IMR-90 (cell line): ENCODE measurements at regions not wholly inside any gene's neighbourhood (a gene's known extent, or its start where the extent isn't known, plus 50 kb on each side); places are given as distances from the start of the nearest gene placed in this dataset.

ENCODE experiments used
- ATAC-seq: fragments of 200-7000 bp; cut with Tn5 transposase; 2 replicates; pipeline ENCODE4 v1.9.1; 2020; ENCODE audit warnings: low read depth, mild to moderate bottlenecking, moderate library complexity
- BruUV-seq: library from RNA; stranded (reverse); fragments of 400-500 nt; replicated peaks from 2 replicates; lab custom pipeline; 2021; lab: Mats Ljungman, UMichigan
- CTCF ChIA-PET: fragments of 300-600 bp; formaldehyde crosslinking; extraction: SDS; loops from one replicate; lab custom pipeline; 2021; ENCODE audit warnings: antibody characterized with exemption; lab: Yijun Ruan, JAX
- POLR2A ChIA-PET: fragments of 300-600 bp; sonication (Branson Sonifier 250); formaldehyde crosslinking; loops from one replicate; lab custom pipeline; 2022; ENCODE audit warnings: antibody characterized with exemption; ENCODE audit not compliant: unreplicated experiment; lab: Charles Lee
- DNase-seq: peaks from one replicate; pipeline ENCODE4 v3.0.0; 2013
- H2AFZ ChIP-seq: replicated peaks from 2 replicates; pipeline ENCODE3; 2013; ENCODE audit warnings: low read length, mild to moderate bottlenecking; ENCODE audit not compliant: poor library complexity
- H2AK5ac ChIP-seq: 2 replicates; pipeline ENCODE4 v1.6.1; 2013; ENCODE audit warnings: low read depth, low read length, inconsistent platforms
- H2AK9ac ChIP-seq: replicated peaks from 2 replicates; pipeline ENCODE3; 2013; ENCODE audit warnings: mild to moderate bottlenecking, low read depth, low read length, moderate library complexity; ENCODE audit not compliant: poor library complexity
- H2BK120ac ChIP-seq: 2 replicates; pipeline ENCODE4 v1.6.1; 2013; ENCODE audit warnings: low read depth, low read length, inconsistent platforms
- H2BK15ac ChIP-seq: 3 replicates; pipeline ENCODE4 v1.6.1; 2013; ENCODE audit warnings: low read depth, low read length, inconsistent platforms
- H2BK20ac ChIP-seq: 2 replicates; pipeline ENCODE4 v1.6.1; 2013; ENCODE audit warnings: low read depth, mild to moderate bottlenecking, inconsistent platforms, low read length, moderate library complexity
- H2BK5ac ChIP-seq: 2 replicates; pipeline ENCODE4 v1.6.1; 2013; ENCODE audit warnings: mild to moderate bottlenecking, low read depth, low read length, inconsistent platforms; ENCODE audit not compliant: poor library complexity, severe bottlenecking
- H3K14ac ChIP-seq: replicated peaks from 2 replicates; pipeline ENCODE4 v1.6.1; 2013; ENCODE audit warnings: low read depth, low read length, inconsistent platforms
- H3K18ac ChIP-seq: 2 replicates; pipeline ENCODE4 v1.6.1; 2013; ENCODE audit warnings: low read depth, low read length, control low read depth
- H3K23ac ChIP-seq: 2 replicates; pipeline ENCODE4 v1.6.1; 2013; ENCODE audit warnings: low read depth, low read length, inconsistent platforms
- H3K27ac ChIP-seq: 2 replicates; pipeline ENCODE4 v1.5.1; 2013; ENCODE audit warnings: mild to moderate bottlenecking, control low read depth, low read length; ENCODE audit not compliant: insufficient read depth
- H3K27me3 ChIP-seq: 2 replicates; pipeline ENCODE4 v1.6.1; 2013; ENCODE audit warnings: low read length; ENCODE audit not compliant: control insufficient read depth, insufficient read depth
- H3K36me3 ChIP-seq: 2 replicates; pipeline ENCODE4 v1.6.1; 2013; ENCODE audit warnings: low read length, mixed read lengths; ENCODE audit not compliant: control insufficient read depth, insufficient read depth
- H3K4ac ChIP-seq: 2 replicates; pipeline ENCODE4 v1.6.1; 2013; ENCODE audit warnings: low read depth, low read length, inconsistent platforms
- H3K4me1 ChIP-seq: 2 replicates; pipeline ENCODE4 v1.6.1; 2013; ENCODE audit warnings: low read length, mixed read lengths; ENCODE audit not compliant: control insufficient read depth, insufficient read depth
- H3K4me2 ChIP-seq: 2 replicates; pipeline ENCODE4 v1.6.1; 2013; ENCODE audit warnings: low read depth, mild to moderate bottlenecking, control low read depth, low read length, moderate library complexity
- H3K4me3 ChIP-seq: 2 replicates; pipeline ENCODE4 v1.5.1; 2013; ENCODE audit warnings: low read depth, mild to moderate bottlenecking, control low read depth, low read length, moderate library complexity; ENCODE audit not compliant: insufficient read depth
- H3K56ac ChIP-seq: 2 replicates; pipeline ENCODE4 v1.6.1; 2013; ENCODE audit warnings: low read length, inconsistent platforms; ENCODE audit not compliant: insufficient read depth; ENCODE audit errors: extremely low read depth
- H3K79me1 ChIP-seq, 2 experiments: 2 replicates each; pipeline ENCODE4 v1.6.1; 2013; ENCODE audit warnings: low read length in 2 of 2, inconsistent platforms in 1 of 2, low read depth in 1 of 2
- H3K9ac ChIP-seq: 2 replicates; pipeline ENCODE4 v1.6.1; 2013; ENCODE audit warnings: low read depth, low read length, control low read depth
- H3K9me1 ChIP-seq: 2 replicates; pipeline ENCODE4 v1.6.1; 2013; ENCODE audit warnings: low read length, inconsistent platforms; ENCODE audit not compliant: insufficient read depth
- H3K9me3 ChIP-seq: 2 replicates; pipeline ENCODE4 v1.6.1; 2013; ENCODE audit warnings: low read length; ENCODE audit not compliant: control insufficient read depth, insufficient read depth
- H4K20me1 ChIP-seq: 2 replicates; pipeline ENCODE4 v1.6.1; 2013; ENCODE audit warnings: low read length, inconsistent platforms; ENCODE audit not compliant: insufficient read depth
- H4K5ac ChIP-seq: 2 replicates; pipeline ENCODE4 v1.6.1; 2013; ENCODE audit warnings: mild to moderate bottlenecking, low read depth, low read length, control low read depth
- H4K8ac ChIP-seq, 2 experiments: 2 replicates each; pipeline ENCODE4 v1.6.1; 2013; ENCODE audit warnings: low read depth in 2 of 2, low read length in 2 of 2, control low read depth in 1 of 2, inconsistent platforms in 1 of 2
- H4K91ac ChIP-seq: 2 replicates; pipeline ENCODE4 v1.6.1; 2013; ENCODE audit warnings: low read depth, low read length, inconsistent platforms; ENCODE audit not compliant: insufficient read depth
- CEBPB ChIP-seq: IDR thresholded peaks from 2 replicates; pipeline ENCODE4 v1.6.1; 2012; ENCODE audit warnings: low read depth, low read length, improper control_type of control experiment
- CHD1 ChIP-seq: IDR thresholded peaks from 2 replicates; pipeline ENCODE4 v1.6.1; 2012; ENCODE audit warnings: low read depth, low read length, improper control_type of control experiment
- FOS ChIP-seq: fragments of 150-350 bp; IDR thresholded peaks from 2 replicates; pipeline ENCODE4 v1.6.1; 2016; ENCODE audit warnings: low read depth, low read length
- MAFK ChIP-seq: IDR thresholded peaks from 2 replicates; pipeline ENCODE4 v1.6.1; 2012; ENCODE audit warnings: low read depth, low read length, improper control_type of control experiment
- MAZ ChIP-seq: IDR thresholded peaks from 2 replicates; pipeline ENCODE4 v1.6.1; 2012; ENCODE audit warnings: low read depth, mild to moderate bottlenecking, low read length, improper control_type of control experiment, moderate library complexity, borderline replicate concordance
- MXI1 ChIP-seq: IDR thresholded peaks from 2 replicates; pipeline ENCODE4 v1.6.1; 2012; ENCODE audit warnings: low read depth, mild to moderate bottlenecking, low read length, moderate library complexity, borderline replicate concordance
- POLR2A ChIP-seq: IDR thresholded peaks from 2 replicates; pipeline ENCODE4 v1.6.1; 2012; ENCODE audit warnings: mild to moderate bottlenecking, low read depth, low read length
- RCOR1 ChIP-seq: IDR thresholded peaks from 2 replicates; pipeline ENCODE4 v1.6.1; 2012; ENCODE audit warnings: mild to moderate bottlenecking, low read length, improper control_type of control experiment; ENCODE audit not compliant: insufficient replicate concordance
- SMC3 ChIP-seq: fragments of 150-350 bp; IDR thresholded peaks from 2 replicates; pipeline ENCODE4 v1.6.1; 2016; ENCODE audit warnings: low read depth, mild to moderate bottlenecking, antibody characterized with exemption, low read length, moderate library complexity
- WGBS, 2 experiments: methylation state at CpG; one replicate each; pipeline versions ENCODE4 v1.1.5 to v1.1.7; 2013; ENCODE audit warnings: missing lambda C conversion rate in 2 of 2; ENCODE audit not compliant: insufficient read length in 1 of 2; ENCODE audit errors: extremely low coverage in 2 of 2; 5-methylcytosine and 5-hydroxymethylcytosine counted together
- dilution Hi-C: fragments of 300-500 bp; cut with HindIII; formaldehyde crosslinking; loops from one replicate; pipeline ENCODE4 v1.14.3; 2018; ENCODE audit warnings: low sequenced_read_pairs; ENCODE audit not compliant: unreplicated experiment
- in situ Hi-C: fragments of 300-500 bp; cut with MboI; formaldehyde crosslinking; loops from 3 replicates; pipeline ENCODE4 v1.14.3; 2019; ENCODE audit warnings: low sequenced_read_pairs, inconsistent platforms, mixed read lengths
- intact Hi-C: fragments of 100-400 bp; cut with micrococcal nuclease; formaldehyde crosslinking; loops from 2 replicates; pipeline ENCODE4 v1.10.0; 2022
- TF ChIP-seq, protein P1 (sequence below): conservative IDR thresholded peaks from 2 replicates; pipeline ENCODE4 v1.5.1; 2012; ENCODE audit warnings: mild to moderate bottlenecking, low read depth, low read length, improper control_type of control experiment

DNA sequence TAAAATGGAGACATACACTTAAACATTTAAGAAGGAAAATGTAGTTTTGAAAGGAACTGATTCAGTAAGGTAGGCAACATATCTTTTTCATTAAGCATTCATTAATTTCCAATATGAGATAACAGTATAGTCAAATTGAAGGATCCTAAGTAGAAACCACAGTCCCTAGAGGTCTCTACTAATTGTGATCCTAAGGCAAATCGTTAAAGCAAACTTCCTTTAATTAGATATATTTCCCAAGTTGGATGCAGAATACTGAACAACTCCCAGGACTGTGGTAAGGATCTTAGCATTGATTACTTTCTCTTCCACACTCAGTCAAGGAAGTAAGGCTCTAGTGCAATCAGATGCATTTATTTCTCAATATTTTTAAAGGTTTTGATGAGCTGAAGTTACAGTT, 604.1 kb upstream of the GJE1 start:
- H4K5ac ChIP-seq, result no peak overlapping the region
- dilution Hi-C loops (no loop called here), intact Hi-C loops (no loop called here), in situ Hi-C loops (no loop called here)
- H3K14ac ChIP-seq, result no peak overlapping the region
- H4K20me1 ChIP-seq, result no peaks in the 10 kb centered on the region
- no peaks in the 10 kb centered on the region for H3K4me1 ChIP-seq
- peaks cover 10% of the 10 kb centered on the region for H3K9me3 ChIP-seq
- no peak overlapping the region for H3K56ac ChIP-seq
- no peak overlapping the region for H4K91ac ChIP-seq
- no peaks in the 10 kb centered on the region for H3K27me3 ChIP-seq
- POLR2A ChIA-PET, result no interaction called here
- no peaks in the 10 kb centered on the region for H3K79me1 ChIP-seq
- H3K18ac ChIP-seq, result no peak overlapping the region
- H2AK9ac ChIP-seq, result no peak overlapping the region
- ATAC-seq (no peak), DNase-seq (no peak)
- H3K9me1 ChIP-seq, result no peaks in the 10 kb centered on the region
- no peak overlapping the region for H2BK15ac ChIP-seq
- H3K27ac ChIP-seq, result no peak overlapping the region
- WGBS, 2 experiments, result no CpG with 5 or more reads among the region's 1 CpG
- no peak overlapping the region for H3K9ac ChIP-seq
- TF ChIP-seq CHD1 (no peak), MAZ (no peak), MXI1 (no peak), FOS (no peak), RCOR1 (no peak), CEBPB (no peak), POLR2A (no peak), SMC3 (no peak), MAFK (no peak)
- TF ChIP-seq, protein P1, sequence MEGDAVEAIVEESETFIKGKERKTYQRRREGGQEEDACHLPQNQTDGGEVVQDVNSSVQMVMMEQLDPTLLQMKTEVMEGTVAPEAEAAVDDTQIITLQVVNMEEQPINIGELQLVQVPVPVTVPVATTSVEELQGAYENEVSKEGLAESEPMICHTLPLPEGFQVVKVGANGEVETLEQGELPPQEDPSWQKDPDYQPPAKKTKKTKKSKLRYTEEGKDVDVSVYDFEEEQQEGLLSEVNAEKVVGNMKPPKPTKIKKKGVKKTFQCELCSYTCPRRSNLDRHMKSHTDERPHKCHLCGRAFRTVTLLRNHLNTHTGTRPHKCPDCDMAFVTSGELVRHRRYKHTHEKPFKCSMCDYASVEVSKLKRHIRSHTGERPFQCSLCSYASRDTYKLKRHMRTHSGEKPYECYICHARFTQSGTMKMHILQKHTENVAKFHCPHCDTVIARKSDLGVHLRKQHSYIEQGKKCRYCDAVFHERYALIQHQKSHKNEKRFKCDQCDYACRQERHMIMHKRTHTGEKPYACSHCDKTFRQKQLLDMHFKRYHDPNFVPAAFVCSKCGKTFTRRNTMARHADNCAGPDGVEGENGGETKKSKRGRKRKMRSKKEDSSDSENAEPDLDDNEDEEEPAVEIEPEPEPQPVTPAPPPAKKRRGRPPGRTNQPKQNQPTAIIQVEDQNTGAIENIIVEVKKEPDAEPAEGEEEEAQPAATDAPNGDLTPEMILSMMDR, result no peak
- H2BK5ac ChIP-seq, result no peak overlapping the region
- CTCF ChIA-PET, result no interaction called here
- no peak overlapping the region for H3K4ac ChIP-seq
- BruUV-seq, result no TSS peak
- H2AFZ ChIP-seq, result no peak overlapping the region
- no peak overlapping the region for H2BK20ac ChIP-seq
- no peak overlapping the region for H2AK5ac ChIP-seq
- no peak overlapping the region for H3K23ac ChIP-seq
- H3K4me2 ChIP-seq, result no peak overlapping the region
- H3K36me3 ChIP-seq, result no peaks in the 10 kb centered on the region
- no peak overlapping the region for H3K4me3 ChIP-seq
- no peak overlapping the region for H4K8ac ChIP-seq
- no peak overlapping the region for H2BK120ac ChIP-seq
